Glutamatergic neuron (in vitro differentiated cells): ENCODE measurements at regions not wholly inside any gene's neighbourhood (a gene's known extent, or its start where the extent isn't known, plus 50 kb on each side); places are given as distances from the start of the nearest gene placed in this dataset.

ENCODE experiments used
- DNase-seq: peaks from one replicate; pipeline ENCODE4 v3.0.0; 2022
- H3K27ac Mint-ChIP-seq: one replicate; pipeline ENCODE4 v1.8.0; 2020; ENCODE audit warnings: mild to moderate bottlenecking, mixed read lengths, inconsistent platforms; ENCODE audit not compliant: unreplicated experiment
- H3K27me3 Mint-ChIP-seq: one replicate; pipeline ENCODE4 v1.8.0; 2020; ENCODE audit warnings: mild to moderate bottlenecking, moderate library complexity, mixed read lengths, inconsistent platforms; ENCODE audit not compliant: unreplicated experiment
- H3K36me3 Mint-ChIP-seq: one replicate; pipeline ENCODE4 v1.8.0; 2020; ENCODE audit warnings: mild to moderate bottlenecking, mixed read lengths, inconsistent platforms; ENCODE audit not compliant: unreplicated experiment
- H3K4me1 Mint-ChIP-seq: one replicate; pipeline ENCODE4 v1.8.0; 2020; ENCODE audit warnings: mild to moderate bottlenecking, low read depth, mixed read lengths, inconsistent platforms; ENCODE audit not compliant: unreplicated experiment
- H3K4me3 Mint-ChIP-seq: one replicate; pipeline ENCODE4 v1.8.0; 2020; ENCODE audit warnings: mild to moderate bottlenecking, mixed read lengths, inconsistent platforms; ENCODE audit not compliant: unreplicated experiment
- H3K9me3 Mint-ChIP-seq: one replicate; pipeline ENCODE4 v1.8.0; 2020; ENCODE audit warnings: mild to moderate bottlenecking, moderate library complexity, mixed read lengths, inconsistent platforms; ENCODE audit not compliant: unreplicated experiment
- TF ChIP-seq, protein P1 (sequence below): fragments of 200-600 bp; sonication (generic); IDR thresholded peaks from one replicate; pipeline ENCODE4 v1.5.0; 2021; ENCODE audit not compliant: partially characterized antibody, unreplicated experiment

GRCh38 chr3:27827041-27827440 lies 104.9 kb upstream of the EOMES start:
- Mint-ChIP-seq H3K4me1 (no peaks in the 10 kb centered on the region), H3K9me3 (peaks cover 3% of the 10 kb centered on the region), H3K36me3 (no peaks in the 10 kb centered on the region), H3K27me3 (peaks cover 1% of the 10 kb centered on the region), H3K27ac (no peak overlapping the region), H3K4me3 (no peak overlapping the region)
- TF ChIP-seq, protein P1, sequence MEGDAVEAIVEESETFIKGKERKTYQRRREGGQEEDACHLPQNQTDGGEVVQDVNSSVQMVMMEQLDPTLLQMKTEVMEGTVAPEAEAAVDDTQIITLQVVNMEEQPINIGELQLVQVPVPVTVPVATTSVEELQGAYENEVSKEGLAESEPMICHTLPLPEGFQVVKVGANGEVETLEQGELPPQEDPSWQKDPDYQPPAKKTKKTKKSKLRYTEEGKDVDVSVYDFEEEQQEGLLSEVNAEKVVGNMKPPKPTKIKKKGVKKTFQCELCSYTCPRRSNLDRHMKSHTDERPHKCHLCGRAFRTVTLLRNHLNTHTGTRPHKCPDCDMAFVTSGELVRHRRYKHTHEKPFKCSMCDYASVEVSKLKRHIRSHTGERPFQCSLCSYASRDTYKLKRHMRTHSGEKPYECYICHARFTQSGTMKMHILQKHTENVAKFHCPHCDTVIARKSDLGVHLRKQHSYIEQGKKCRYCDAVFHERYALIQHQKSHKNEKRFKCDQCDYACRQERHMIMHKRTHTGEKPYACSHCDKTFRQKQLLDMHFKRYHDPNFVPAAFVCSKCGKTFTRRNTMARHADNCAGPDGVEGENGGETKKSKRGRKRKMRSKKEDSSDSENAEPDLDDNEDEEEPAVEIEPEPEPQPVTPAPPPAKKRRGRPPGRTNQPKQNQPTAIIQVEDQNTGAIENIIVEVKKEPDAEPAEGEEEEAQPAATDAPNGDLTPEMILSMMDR: no peak
- no peak for DNase-seq

DNA sequence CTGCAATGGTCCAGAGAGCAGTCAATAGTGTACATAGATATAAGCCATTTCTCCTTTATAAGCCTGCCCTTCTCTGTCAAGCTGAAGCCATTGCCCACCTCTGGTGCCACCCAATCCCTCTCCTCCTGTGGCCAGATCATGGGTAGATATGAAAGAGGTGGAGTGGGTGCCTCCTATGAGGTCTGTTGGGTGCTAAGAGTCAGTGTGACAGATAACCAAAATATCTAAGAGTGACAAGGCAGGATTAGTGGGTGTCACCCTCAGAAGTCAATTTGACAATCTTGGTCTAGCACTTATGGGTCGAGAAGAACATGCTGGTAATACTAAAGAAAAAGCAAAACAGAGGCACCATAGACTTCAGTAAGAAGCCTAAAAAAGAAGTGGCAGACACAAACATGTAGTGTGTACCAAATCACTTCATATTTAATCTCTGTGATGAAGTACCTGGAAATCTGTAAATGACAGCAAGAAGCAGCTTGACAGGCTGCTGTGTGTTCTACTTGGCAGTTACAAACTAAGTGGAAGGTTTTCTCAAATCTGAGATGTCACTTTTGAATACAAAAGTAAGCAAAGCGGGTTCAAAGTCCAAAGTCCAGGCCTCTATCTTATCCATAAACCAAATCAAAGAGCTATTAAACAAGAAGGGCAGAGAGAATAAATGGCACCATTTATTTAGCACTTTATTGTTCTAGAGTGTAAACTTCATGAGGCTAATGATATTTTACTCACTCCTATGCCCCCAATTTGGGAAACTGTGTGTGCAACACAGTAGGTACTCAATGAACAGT lies 118.9 kb upstream of the EOMES start:
- no peak overlapping the region for H3K4me3 Mint-ChIP-seq
- no peak overlapping the region for H3K27ac Mint-ChIP-seq
- no peaks in the 10 kb centered on the region for H3K27me3 Mint-ChIP-seq
- TF ChIP-seq, protein P1: no peak
- H3K36me3 Mint-ChIP-seq: no peaks in the 10 kb centered on the region
- no peak for DNase-seq
- no peaks in the 10 kb centered on the region for H3K9me3 Mint-ChIP-seq
- H3K4me1 Mint-ChIP-seq: no peaks in the 10 kb centered on the region

GRCh38 chr3:27844052-27844675 lies 122.0 kb upstream of the EOMES start:
- H3K4me1 Mint-ChIP-seq: no peaks in the 10 kb centered on the region
- no peaks in the 10 kb centered on the region for H3K36me3 Mint-ChIP-seq
- DNase-seq: no peak
- H3K9me3 Mint-ChIP-seq: no peaks in the 10 kb centered on the region
- TF ChIP-seq, protein P1: no peak
- H3K27me3 Mint-ChIP-seq: no peaks in the 10 kb centered on the region
- H3K27ac Mint-ChIP-seq: no peak overlapping the region
- H3K4me3 Mint-ChIP-seq: no peak overlapping the region

- Mint-ChIP-seq H3K4me1 (no peaks in the 10 kb centered on the region), H3K36me3 (no peaks in the 10 kb centered on the region), H3K9me3 (no peaks in the 10 kb centered on the region), H3K4me3 (no peak overlapping the region), H3K27me3 (no peaks in the 10 kb centered on the region), H3K27ac (no peak overlapping the region)
- TF ChIP-seq, protein P1: no peak
- no peak for DNase-seq
Observed at GRCh38 chr3:27847697-27848096, 125.6 kb upstream of the EOMES start.

DNA sequence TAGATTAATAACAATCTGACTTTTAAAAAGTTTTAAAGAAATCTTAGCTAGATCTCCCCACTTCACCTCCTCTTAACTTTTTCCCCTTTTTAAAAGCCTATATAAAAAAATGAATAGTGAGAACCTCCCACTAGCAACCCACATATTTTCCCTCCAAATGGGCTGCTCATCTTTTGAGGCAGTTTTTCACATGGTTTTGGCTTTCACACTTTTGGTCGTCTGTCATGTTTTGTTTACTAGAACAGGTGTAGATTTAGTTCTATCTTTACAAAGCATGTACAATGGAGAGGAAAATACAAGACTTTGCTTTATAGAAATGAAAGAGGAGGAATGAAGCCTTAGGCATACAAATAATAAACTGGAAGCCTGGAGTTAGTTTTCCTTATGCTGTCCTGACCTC lies 126.7 kb upstream of the EOMES start:
- Mint-ChIP-seq H3K27ac (no peak overlapping the region), H3K27me3 (peaks cover 2% of the 10 kb centered on the region), H3K4me3 (no peak overlapping the region), H3K36me3 (no peaks in the 10 kb centered on the region), H3K9me3 (peaks cover 3% of the 10 kb centered on the region), H3K4me1 (no peaks in the 10 kb centered on the region)
- TF ChIP-seq, protein P1: no peak
- no peak for DNase-seq
